ENCODE measurements at regions not wholly inside any gene's neighbourhood (a gene's known extent, or its start where the extent isn't known, plus 50 kb on each side); places are given as distances from the start of the nearest gene placed in this dataset.

GRCh38 chr7:22948770-22949169 lies 65.2 kb downstream of the HYCC1 start:
- no peak for TF ChIP-seq CTCF (IDR thresholded peaks at IDR 0.05; ENCODE audit: poor library complexity)
- TF ChIP-seq EZH2phosphoT487 (IDR thresholded peaks at IDR 0.05; ENCODE audit: low read depth, severe bottlenecking, unreplicated experiment): no peak
